ENCODE measurements at regions not wholly inside any gene's neighbourhood (a gene's known extent, or its start where the extent isn't known, plus 50 kb on each side); places are given as distances from the start of the nearest gene placed in this dataset.

DNA sequence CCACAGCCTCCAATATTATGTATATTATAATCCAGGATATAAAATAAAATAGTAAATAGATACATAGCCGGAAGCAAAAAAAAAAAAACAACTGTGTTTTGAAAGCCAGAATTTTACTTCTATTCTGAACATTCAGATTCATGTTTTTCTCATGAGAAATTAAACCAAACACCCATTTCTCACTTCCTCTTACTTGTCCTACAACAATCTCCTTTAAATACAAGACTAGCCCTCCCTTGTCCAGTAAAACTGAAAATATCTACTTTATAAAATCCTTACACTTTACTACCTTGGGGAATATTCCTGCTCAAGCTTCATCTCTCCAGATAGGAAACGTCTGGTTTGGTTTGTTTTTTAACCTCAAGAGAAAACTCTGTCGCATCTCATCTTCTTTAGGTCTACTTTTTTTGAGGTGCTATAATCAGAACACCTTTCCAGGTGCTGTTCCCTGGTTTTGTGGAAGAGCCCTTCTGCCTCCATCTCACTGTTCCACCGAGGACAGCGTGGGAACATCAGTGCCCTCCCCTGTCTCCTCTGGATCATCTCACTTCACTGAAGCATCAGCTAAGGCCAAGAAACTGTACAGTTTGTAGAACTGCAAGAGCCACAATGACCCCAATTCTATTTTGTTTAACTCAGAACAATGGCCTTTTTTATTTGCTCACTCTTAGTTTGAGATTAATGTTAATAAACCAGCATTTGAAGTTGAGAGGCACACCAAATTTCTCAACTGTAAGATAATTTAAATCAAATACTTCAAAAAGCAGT is 82.0 kb upstream of the ARHGAP32 start (continued):
- TF ChIP-seq, protein P1, sequence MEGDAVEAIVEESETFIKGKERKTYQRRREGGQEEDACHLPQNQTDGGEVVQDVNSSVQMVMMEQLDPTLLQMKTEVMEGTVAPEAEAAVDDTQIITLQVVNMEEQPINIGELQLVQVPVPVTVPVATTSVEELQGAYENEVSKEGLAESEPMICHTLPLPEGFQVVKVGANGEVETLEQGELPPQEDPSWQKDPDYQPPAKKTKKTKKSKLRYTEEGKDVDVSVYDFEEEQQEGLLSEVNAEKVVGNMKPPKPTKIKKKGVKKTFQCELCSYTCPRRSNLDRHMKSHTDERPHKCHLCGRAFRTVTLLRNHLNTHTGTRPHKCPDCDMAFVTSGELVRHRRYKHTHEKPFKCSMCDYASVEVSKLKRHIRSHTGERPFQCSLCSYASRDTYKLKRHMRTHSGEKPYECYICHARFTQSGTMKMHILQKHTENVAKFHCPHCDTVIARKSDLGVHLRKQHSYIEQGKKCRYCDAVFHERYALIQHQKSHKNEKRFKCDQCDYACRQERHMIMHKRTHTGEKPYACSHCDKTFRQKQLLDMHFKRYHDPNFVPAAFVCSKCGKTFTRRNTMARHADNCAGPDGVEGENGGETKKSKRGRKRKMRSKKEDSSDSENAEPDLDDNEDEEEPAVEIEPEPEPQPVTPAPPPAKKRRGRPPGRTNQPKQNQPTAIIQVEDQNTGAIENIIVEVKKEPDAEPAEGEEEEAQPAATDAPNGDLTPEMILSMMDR (conservative IDR thresholded peaks at IDR 0.05; ENCODE audit: low read depth in 2 of 2) = no peak
- TF ChIP-seq JUNB (IDR thresholded peaks at IDR 0.05; ENCODE audit: unreplicated experiment) = no peak

DNA sequence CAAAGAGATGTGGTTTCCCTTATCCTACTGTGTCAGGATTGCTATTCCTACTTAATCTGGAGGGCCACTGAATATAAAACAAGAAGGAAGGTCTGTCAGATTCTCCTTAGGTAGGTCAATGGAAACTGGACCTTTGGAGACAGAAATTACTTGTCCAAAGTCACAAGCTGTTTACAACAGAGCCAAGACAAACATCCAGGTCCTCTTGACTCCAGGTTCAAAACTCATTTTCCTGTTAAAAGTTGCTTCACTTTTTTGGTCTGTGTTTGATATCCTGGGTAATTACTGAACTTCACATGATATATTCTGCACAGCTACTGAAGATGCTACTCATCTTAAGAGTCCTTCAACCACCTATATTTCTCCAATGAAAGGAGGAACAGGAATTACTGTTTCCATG is 81.2 kb upstream of the ARHGAP32 start:
- H3K9me3 Mint-ChIP-seq = no peaks in the 10 kb centered on the region
- no peak overlapping the region for H3K27ac ChIP-seq (ENCODE audit: low read depth)
- H3K27ac Mint-ChIP-seq = no peak overlapping the region
- H3K36me3 Mint-ChIP-seq (ENCODE audit: low read depth) = no peaks in the 10 kb centered on the region
- TF ChIP-seq ZNF114 (CRISPR knock-in tag; IDR thresholded peaks at IDR 0.05) (no peak), POLR2AphosphoS5 (IDR thresholded peaks at IDR 0.05; ENCODE audit: low read depth) (no peak), EZH2phosphoT487 (IDR thresholded peaks at IDR 0.05; ENCODE audit: unreplicated experiment) (no peak), STAT1 (IDR thresholded peaks at IDR 0.05; ENCODE audit: unreplicated experiment) (no peak), NANOG (IDR thresholded peaks at IDR 0.05; ENCODE audit: borderline replicate concordance) (no peak), EZH2 (IDR thresholded peaks at IDR 0.05; ENCODE audit: low read depth, unreplicated experiment) (no peak), ZNF331 (CRISPR knock-in tag; IDR thresholded peaks at IDR 0.05; ENCODE audit: low read depth) (no peak)
- TF ChIP-seq, protein P2, sequence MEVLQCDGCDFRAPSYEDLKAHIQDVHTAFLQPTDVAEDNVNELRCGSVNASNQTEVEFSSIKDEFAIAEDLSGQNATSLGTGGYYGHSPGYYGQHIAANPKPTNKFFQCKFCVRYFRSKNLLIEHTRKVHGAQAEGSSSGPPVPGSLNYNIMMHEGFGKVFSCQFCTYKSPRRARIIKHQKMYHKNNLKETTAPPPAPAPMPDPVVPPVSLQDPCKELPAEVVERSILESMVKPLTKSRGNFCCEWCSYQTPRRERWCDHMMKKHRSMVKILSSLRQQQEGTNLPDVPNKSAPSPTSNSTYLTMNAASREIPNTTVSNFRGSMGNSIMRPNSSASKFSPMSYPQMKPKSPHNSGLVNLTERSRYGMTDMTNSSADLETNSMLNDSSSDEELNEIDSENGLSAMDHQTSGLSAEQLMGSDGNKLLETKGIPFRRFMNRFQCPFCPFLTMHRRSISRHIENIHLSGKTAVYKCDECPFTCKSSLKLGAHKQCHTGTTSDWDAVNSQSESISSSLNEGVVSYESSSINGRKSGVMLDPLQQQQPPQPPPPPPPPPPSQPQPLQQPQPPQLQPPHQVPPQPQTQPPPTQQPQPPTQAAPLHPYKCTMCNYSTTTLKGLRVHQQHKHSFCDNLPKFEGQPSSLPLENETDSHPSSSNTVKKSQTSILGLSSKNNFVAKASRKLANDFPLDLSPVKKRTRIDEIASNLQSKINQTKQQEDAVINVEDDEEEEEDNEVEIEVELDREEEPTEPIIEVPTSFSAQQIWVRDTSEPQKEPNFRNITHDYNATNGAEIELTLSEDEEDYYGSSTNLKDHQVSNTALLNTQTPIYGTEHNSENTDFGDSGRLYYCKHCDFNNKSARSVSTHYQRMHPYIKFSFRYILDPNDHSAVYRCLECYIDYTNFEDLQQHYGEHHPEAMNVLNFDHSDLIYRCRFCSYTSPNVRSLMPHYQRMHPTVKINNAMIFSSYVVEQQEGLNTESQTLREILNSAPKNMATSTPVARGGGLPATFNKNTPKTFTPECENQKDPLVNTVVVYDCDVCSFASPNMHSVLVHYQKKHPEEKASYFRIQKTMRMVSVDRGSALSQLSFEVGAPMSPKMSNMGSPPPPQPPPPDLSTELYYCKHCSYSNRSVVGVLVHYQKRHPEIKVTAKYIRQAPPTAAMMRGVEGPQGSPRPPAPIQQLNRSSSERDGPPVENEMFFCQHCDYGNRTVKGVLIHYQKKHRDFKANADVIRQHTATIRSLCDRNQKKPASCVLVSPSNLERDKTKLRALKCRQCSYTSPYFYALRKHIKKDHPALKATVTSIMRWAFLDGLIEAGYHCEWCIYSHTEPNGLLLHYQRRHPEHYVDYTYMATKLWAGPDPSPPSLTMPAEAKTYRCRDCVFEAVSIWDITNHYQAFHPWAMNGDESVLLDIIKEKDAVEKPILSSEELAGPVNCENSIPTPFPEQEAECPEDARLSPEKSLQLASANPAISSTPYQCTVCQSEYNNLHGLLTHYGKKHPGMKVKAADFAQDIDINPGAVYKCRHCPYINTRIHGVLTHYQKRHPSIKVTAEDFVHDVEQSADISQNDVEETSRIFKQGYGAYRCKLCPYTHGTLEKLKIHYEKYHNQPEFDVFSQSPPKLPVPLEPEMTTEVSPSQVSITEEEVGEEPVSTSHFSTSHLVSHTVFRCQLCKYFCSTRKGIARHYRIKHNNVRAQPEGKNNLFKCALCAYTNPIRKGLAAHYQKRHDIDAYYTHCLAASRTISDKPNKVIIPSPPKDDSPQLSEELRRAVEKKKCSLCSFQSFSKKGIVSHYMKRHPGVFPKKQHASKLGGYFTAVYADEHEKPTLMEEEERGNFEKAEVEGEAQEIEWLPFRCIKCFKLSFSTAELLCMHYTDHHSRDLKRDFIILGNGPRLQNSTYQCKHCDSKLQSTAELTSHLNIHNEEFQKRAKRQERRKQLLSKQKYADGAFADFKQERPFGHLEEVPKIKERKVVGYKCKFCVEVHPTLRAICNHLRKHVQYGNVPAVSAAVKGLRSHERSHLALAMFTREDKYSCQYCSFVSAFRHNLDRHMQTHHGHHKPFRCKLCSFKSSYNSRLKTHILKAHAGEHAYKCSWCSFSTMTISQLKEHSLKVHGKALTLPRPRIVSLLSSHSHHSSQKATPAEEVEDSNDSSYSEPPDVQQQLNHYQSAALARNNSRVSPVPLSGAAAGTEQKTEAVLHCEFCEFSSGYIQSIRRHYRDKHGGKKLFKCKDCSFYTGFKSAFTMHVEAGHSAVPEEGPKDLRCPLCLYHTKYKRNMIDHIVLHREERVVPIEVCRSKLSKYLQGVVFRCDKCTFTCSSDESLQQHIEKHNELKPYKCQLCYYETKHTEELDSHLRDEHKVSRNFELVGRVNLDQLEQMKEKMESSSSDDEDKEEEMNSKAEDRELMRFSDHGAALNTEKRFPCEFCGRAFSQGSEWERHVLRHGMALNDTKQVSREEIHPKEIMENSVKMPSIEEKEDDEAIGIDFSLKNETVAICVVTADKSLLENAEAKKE (CRISPR knock-in tag; IDR thresholded peaks at IDR 0.05) = no peak
- TF ChIP-seq, protein P3, sequence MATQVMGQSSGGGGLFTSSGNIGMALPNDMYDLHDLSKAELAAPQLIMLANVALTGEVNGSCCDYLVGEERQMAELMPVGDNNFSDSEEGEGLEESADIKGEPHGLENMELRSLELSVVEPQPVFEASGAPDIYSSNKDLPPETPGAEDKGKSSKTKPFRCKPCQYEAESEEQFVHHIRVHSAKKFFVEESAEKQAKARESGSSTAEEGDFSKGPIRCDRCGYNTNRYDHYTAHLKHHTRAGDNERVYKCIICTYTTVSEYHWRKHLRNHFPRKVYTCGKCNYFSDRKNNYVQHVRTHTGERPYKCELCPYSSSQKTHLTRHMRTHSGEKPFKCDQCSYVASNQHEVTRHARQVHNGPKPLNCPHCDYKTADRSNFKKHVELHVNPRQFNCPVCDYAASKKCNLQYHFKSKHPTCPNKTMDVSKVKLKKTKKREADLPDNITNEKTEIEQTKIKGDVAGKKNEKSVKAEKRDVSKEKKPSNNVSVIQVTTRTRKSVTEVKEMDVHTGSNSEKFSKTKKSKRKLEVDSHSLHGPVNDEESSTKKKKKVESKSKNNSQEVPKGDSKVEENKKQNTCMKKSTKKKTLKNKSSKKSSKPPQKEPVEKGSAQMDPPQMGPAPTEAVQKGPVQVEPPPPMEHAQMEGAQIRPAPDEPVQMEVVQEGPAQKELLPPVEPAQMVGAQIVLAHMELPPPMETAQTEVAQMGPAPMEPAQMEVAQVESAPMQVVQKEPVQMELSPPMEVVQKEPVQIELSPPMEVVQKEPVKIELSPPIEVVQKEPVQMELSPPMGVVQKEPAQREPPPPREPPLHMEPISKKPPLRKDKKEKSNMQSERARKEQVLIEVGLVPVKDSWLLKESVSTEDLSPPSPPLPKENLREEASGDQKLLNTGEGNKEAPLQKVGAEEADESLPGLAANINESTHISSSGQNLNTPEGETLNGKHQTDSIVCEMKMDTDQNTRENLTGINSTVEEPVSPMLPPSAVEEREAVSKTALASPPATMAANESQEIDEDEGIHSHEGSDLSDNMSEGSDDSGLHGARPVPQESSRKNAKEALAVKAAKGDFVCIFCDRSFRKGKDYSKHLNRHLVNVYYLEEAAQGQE (IDR thresholded peaks at IDR 0.05; ENCODE audit: unreplicated experiment) = no peak
- TF ChIP-seq, protein P1 (conservative IDR thresholded peaks at IDR 0.05; ENCODE audit: low read depth in 2 of 2) = no peak
- H3K4me2 ChIP-seq = no peak overlapping the region
- no peaks in the 10 kb centered on the region for H3K36me3 ChIP-seq (ENCODE audit: insufficient read depth)
- peaks cover 55% of the 10 kb centered on the region for H3K4me1 Mint-ChIP-seq
- no peaks in the 10 kb centered on the region; the same call in 1 of the 2 replicates for H3K9me2 ChIP-seq (ENCODE audit: insufficient read depth)
- H4K20me1 ChIP-seq (replicated peaks; ENCODE audit: insufficient read depth) = peaks cover 16% of the 10 kb centered on the region
- peaks cover 99% of the 10 kb centered on the region for H3K79me2 ChIP-seq (replicated peaks; ENCODE audit: insufficient read depth)
- H2AFZ ChIP-seq = no peak overlapping the region
- H3K27me3 ChIP-seq (ENCODE audit: insufficient read depth) = peaks cover 11% of the 10 kb centered on the region
- ATAC-seq (no peak), DNase-seq (ENCODE audit: low spot score) (no peak)
- no peak overlapping the region for H3K4me3 ChIP-seq
- H3F3A ChIP-seq (replicated peaks; ENCODE audit: low read depth) = no peaks in the 10 kb centered on the region
- H3K4me3 Mint-ChIP-seq = no peak overlapping the region
- peaks cover 42% of the 10 kb centered on the region for H3K4me1 ChIP-seq (ENCODE audit: insufficient read depth)
- peaks cover 2% of the 10 kb centered on the region for H3K27me3 Mint-ChIP-seq (ENCODE audit: insufficient read depth, low read depth, poor library complexity)

All from GM23338 (cell line).